Adrenal gland (tissue), 5 donors: ENCODE measurements at regions not wholly inside any gene's neighbourhood (a gene's known extent, or its start where the extent isn't known, plus 50 kb on each side); places are given as distances from the start of the nearest gene placed in this dataset.

Source experiments
- CTCF ChIP-seq, 6 experiments: fragments of 450-650 bp in 4 of 6; fragments of 200-600 bp in 2 of 6; sonication (generic) in 1 of 6; IDR thresholded peaks; 1 replicate in 5 of 6; 2 replicates in 1 of 6; pipeline versions ENCODE4 v1.5.1 to v1.8.0; 2016 to 2021; ENCODE audit warnings: antibody characterized with exemption in 6 of 6, mild to moderate bottlenecking in 2 of 6, moderate library complexity in 1 of 6
- POLR2A ChIP-seq, 2 donors: fragments of 450-650 bp; IDR thresholded peaks; one replicate each; pipeline ENCODE4 v1.6.1; 2017; ENCODE audit warnings: antibody characterized with exemption in 2 of 2, mild to moderate bottlenecking in 2 of 2, moderate library complexity in 1 of 2
- donor health status: DM: no; HTN: no; CAD: no.

- TF ChIP-seq CTCF (IDR thresholded peaks at IDR 0.05) (no peak), POLR2A (IDR thresholded peaks at IDR 0.05) (no peak)
These were observed 1074.0 kb downstream of the CDH11 start for GRCh38 chr16:64047878-64048277.
